Ascending aorta (tissue), 2 donors: ENCODE measurements at regions not wholly inside any gene's neighbourhood (a gene's known extent, or its start where the extent isn't known, plus 50 kb on each side); places are given as distances from the start of the nearest gene placed in this dataset.

ENCODE experiments used
- DNase-seq, 2 donors: peaks; one replicate each; pipeline ENCODE4 v3.0.0-alpha.2; 2019; ENCODE audit warnings: low spot score in 2 of 2
- H3K27ac ChIP-seq, 2 donors: fragments of 200-600 bp; sonication (generic); one replicate each; pipeline ENCODE4 v1.5.1; 2016 to 2017; ENCODE audit warnings: mild to moderate bottlenecking in 1 of 2
- H3K27me3 ChIP-seq: fragments of 200-600 bp; sonication (generic); one replicate; pipeline ENCODE4 v1.5.1; 2017
- H3K36me3 ChIP-seq, 2 donors: fragments of 200-600 bp; sonication (generic); one replicate each; pipeline ENCODE4 v1.5.1; 2016
- H3K4me1 ChIP-seq, 2 donors: fragments of 200-600 bp; sonication (generic); one replicate each; pipeline ENCODE4 v1.5.1; 2016 to 2017; ENCODE audit warnings: mild to moderate bottlenecking in 1 of 2
- H3K4me3 ChIP-seq, 2 donors: fragments of 200-600 bp; sonication (generic); one replicate each; pipeline ENCODE4 v1.5.1; 2016 to 2017; ENCODE audit warnings: mild to moderate bottlenecking in 1 of 2
- H3K9me3 ChIP-seq, 2 donors: fragments of 200-600 bp; sonication (generic); one replicate each; pipeline ENCODE4 v1.5.1; 2016
- CTCF ChIP-seq, 3 experiments: fragments of 200-600 bp in 2 of 3; fragments of 450-650 bp in 1 of 3; sonication (generic) in 2 of 3; IDR thresholded peaks; one replicate each; pipeline ENCODE4 v1.5.1; 2016 to 2019; ENCODE audit warnings: antibody characterized with exemption in 3 of 3, mild to moderate bottlenecking in 1 of 3, moderate library complexity in 1 of 3
- intact Hi-C: fragments of 100-400 bp; cut with DNase I; formaldehyde crosslinking; loops from one replicate; pipeline ENCODE4 v1.15.1; 2023

- Histone ChIP-seq H3K27me3 (no peaks in the 10 kb centered on the region), H3K4me3 (no peak overlapping the region), H3K27ac (no peak overlapping the region), H3K4me1 (no peaks in the 10 kb centered on the region), H3K36me3 (no peaks in the 10 kb centered on the region), H3K9me3 (no peaks in the 10 kb centered on the region)
- intact Hi-C loops, result no loop called here
- TF ChIP-seq CTCF (IDR thresholded peaks at IDR 0.05), result no peak
- DNase-seq, result no peak
These were observed 354.1 kb downstream of the GRIA2 start for GRCh38 chr4:157574606-157575005.

DNA sequence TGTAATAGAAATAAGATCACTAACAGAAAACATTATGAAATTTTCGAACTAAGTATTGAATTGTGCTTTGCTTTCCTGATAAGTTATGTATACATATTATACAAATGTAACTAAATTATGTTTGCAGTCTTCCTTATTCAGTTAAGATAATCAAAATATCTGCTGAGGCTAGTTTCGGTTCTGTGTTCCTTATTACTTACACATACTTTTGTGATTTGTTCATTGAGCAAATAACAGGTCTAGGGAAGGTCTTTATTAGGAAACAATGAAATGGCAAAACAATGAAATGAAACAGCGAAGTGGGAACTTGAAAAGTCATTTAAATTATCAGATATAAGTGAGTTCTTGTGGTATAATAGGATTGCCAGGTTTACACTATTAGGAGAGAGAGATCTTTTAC lies 352.4 kb downstream of the GRIA2 start:
- TF ChIP-seq CTCF (IDR thresholded peaks at IDR 0.05), result no peak
- DNase-seq, result no peak

DNA sequence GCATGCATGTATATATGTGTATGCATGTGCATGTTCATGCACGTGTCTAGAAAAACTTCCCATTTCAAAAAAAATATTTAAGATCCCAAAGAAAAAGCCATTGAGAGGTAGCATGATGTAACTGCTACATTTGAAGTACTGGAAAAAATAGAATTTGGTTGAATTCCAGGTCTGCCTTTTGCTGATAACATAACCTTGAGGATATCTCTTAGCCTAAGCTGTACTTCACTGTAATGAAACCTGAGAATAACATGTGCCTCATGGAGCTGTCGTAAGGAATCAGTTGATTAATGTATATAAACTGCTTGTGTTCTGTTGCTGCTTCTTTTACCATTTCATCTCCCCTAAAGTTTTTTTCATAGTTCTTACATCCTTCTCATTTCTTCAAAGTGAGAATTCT lies 351.8 kb downstream of the GRIA2 start:
- DNase-seq, result no peak
- no peaks in the 10 kb centered on the region for H3K4me1 ChIP-seq
- no peak for TF ChIP-seq CTCF (IDR thresholded peaks at IDR 0.05)
- intact Hi-C loops, result no loop called here
- no peaks in the 10 kb centered on the region for H3K27me3 ChIP-seq
- H3K27ac ChIP-seq, result no peak overlapping the region
- no peaks in the 10 kb centered on the region for H3K9me3 ChIP-seq
- H3K36me3 ChIP-seq, result no peaks in the 10 kb centered on the region
- no peak overlapping the region for H3K4me3 ChIP-seq

More for the DNA sequence above, 352.4 kb downstream of the GRIA2 start:
- Histone ChIP-seq H3K4me1 (no peaks in the 10 kb centered on the region), H3K4me3 (no peak overlapping the region), H3K36me3 (no peaks in the 10 kb centered on the region), H3K27me3 (no peaks in the 10 kb centered on the region), H3K27ac (no peak overlapping the region), H3K9me3 (no peaks in the 10 kb centered on the region)
- intact Hi-C loops, result no loop called here

DNA sequence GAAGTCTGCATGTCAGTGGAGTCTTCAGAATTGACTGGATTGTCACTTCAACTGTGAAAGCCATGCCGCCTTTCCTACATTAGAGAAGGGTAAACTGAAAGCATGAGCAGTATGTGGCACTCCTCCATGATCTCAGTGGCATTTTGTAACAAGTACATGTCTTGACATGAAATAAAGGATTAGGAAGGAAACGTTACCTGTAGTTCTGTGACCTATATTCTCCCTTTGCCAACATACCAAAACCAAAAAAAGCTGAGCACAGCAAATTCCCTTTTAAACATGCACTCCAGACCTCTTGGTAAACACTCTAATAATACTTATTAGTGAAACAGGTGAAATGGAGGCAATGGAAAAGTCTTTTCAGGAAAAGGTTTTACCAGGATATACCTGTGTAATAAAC lies 344.2 kb downstream of the GRIA2 start:
- Histone ChIP-seq H3K36me3 (no peaks in the 10 kb centered on the region), H3K4me3 (no peak overlapping the region), H3K27ac (no peak overlapping the region), H3K4me1 (no peaks in the 10 kb centered on the region), H3K9me3 (no peaks in the 10 kb centered on the region), H3K27me3 (no peaks in the 10 kb centered on the region)
- no peak for DNase-seq
- intact Hi-C loops, result no loop called here
- no peak for TF ChIP-seq CTCF (IDR thresholded peaks at IDR 0.05)

- TF ChIP-seq CTCF (IDR thresholded peaks at IDR 0.05), result no peak
- Histone ChIP-seq H3K4me1 (no peaks in the 10 kb centered on the region), H3K4me3 (no peak overlapping the region), H3K27me3 (no peaks in the 10 kb centered on the region), H3K36me3 (no peaks in the 10 kb centered on the region), H3K27ac (no peak overlapping the region), H3K9me3 (no peaks in the 10 kb centered on the region)
- intact Hi-C loops, result no loop called here
- no peak for DNase-seq
These were observed 343.7 kb downstream of the GRIA2 start for GRCh38 chr4:157564218-157564617.

DNA sequence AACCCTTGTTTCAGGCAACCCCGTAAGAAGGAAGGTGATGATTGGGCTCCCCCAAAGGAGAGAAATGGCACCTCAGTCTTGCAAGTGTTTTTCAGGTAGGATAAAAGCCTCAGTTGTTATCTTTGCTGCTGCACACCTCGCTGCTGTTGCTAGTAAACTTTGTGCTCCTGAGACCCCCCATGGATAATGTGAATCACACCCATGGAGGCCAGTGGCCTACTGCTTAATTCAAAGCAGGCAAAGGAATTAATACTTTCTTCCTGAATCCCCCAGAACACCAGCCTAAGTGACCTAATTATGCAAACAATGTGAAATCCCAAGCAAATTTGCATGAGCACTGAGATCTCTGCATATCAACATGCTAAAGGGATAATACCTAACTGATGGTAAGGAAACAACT lies 337.5 kb downstream of the GRIA2 start:
- Histone ChIP-seq H3K4me1 (no peaks in the 10 kb centered on the region), H3K27ac (no peak overlapping the region), H3K27me3 (no peaks in the 10 kb centered on the region), H3K4me3 (no peak overlapping the region), H3K36me3 (no peaks in the 10 kb centered on the region), H3K9me3 (no peaks in the 10 kb centered on the region)
- TF ChIP-seq CTCF (IDR thresholded peaks at IDR 0.05), result no peak
- intact Hi-C loops, result no loop called here
- no peak for DNase-seq
